ENCODE measurements at regions not wholly inside any gene's neighbourhood (a gene's known extent, or its start where the extent isn't known, plus 50 kb on each side); places are given as distances from the start of the nearest gene placed in this dataset.

- Histone ChIP-seq H3K27me3 (no peaks in the 10 kb centered on the region), H3K4me2 (no peak overlapping the region), H3K79me2 (no peaks in the 10 kb centered on the region), H4K20me1 (ENCODE audit: insufficient read depth, poor library complexity, severe bottlenecking) (no peaks in the 10 kb centered on the region), H3K9me3 (ENCODE audit: low read depth) (no peaks in the 10 kb centered on the region), H2AFZ (no peak overlapping the region), H3K4me3 (no peak overlapping the region), H3K4me1 (ENCODE audit: insufficient read depth) (no peaks in the 10 kb centered on the region), H3K27ac (no peak overlapping the region), H3K9me2 (replicated peaks; ENCODE audit: insufficient read depth) (no peaks in the 10 kb centered on the region), H3K36me3 (replicated peaks; ENCODE audit: insufficient read depth, low read depth) (no peaks in the 10 kb centered on the region)
- TF ChIP-seq EZH2phosphoT487 (IDR thresholded peaks at IDR 0.05; ENCODE audit: low read depth, severe bottlenecking, unreplicated experiment) (no peak), CTCF (IDR thresholded peaks at IDR 0.05; ENCODE audit: poor library complexity) (no peak), EZH2 (IDR thresholded peaks at IDR 0.05; ENCODE audit: borderline replicate concordance) (no peak)
- DNase-seq (ENCODE audit: low spot score): no peak
- 85% methylated on average over 1 of the region's 1 CpG for WGBS (ENCODE audit: low lambda C conversion rate, missing lambda C conversion rate)
These were observed 247.9 kb upstream of the PCDH10 start for GRCh38 chr4:132901224-132901623.

DNA sequence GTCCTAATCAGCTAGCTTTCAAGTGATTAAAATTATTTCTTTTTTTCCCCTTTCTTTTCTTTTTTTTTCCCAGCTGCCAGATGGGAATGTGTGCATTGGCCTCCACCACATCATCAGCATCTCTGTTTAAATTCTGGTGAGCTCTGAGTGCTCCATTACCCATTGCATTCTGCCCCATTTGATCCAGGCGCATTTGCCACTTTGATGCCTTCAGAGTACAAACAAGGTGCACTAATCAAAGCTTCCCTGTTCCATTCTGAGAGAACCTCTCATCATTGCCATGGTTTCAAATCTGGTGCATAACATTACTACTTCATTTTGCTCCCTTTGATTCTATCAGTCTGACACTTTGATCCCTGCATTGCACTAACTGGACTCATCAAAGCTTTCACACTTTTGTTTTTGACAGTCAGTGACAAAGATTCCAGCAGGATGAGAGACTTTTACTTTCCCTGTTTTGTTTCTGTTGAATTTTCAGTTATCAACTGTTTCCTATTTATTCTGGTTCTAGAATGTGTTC is 238.8 kb upstream of the PCDH10 start:
- 75% methylated on average over 1 of the region's 1 CpG for WGBS (ENCODE audit: low lambda C conversion rate, missing lambda C conversion rate)
- no peaks in the 10 kb centered on the region for H4K20me1 ChIP-seq (ENCODE audit: insufficient read depth, poor library complexity, severe bottlenecking)
- no peak overlapping the region for H3K27ac ChIP-seq
- no peak overlapping the region for H3K4me3 ChIP-seq
- no peaks in the 10 kb centered on the region for H3K36me3 ChIP-seq (replicated peaks; ENCODE audit: insufficient read depth, low read depth)
- H3K4me2 ChIP-seq: no peak overlapping the region
- TF ChIP-seq EZH2 (IDR thresholded peaks at IDR 0.05; ENCODE audit: borderline replicate concordance): no peak
- TF ChIP-seq EZH2phosphoT487 (IDR thresholded peaks at IDR 0.05; ENCODE audit: low read depth, severe bottlenecking, unreplicated experiment): no peak
- no peak for TF ChIP-seq CTCF (IDR thresholded peaks at IDR 0.05; ENCODE audit: poor library complexity)
- H3K79me2 ChIP-seq: no peaks in the 10 kb centered on the region
- no peak for DNase-seq (ENCODE audit: low spot score)
- no peaks in the 10 kb centered on the region for H3K9me2 ChIP-seq (replicated peaks; ENCODE audit: insufficient read depth)
- no peaks in the 10 kb centered on the region for H3K9me3 ChIP-seq (ENCODE audit: low read depth)
- no peaks in the 10 kb centered on the region for H3K4me1 ChIP-seq (ENCODE audit: insufficient read depth)
- no peak overlapping the region for H2AFZ ChIP-seq
- H3K27me3 ChIP-seq: no peaks in the 10 kb centered on the region

- H3K36me3 ChIP-seq (replicated peaks; ENCODE audit: insufficient read depth, low read depth): no peaks in the 10 kb centered on the region
- TF ChIP-seq CTCF (IDR thresholded peaks at IDR 0.05; ENCODE audit: poor library complexity) (no peak), EZH2 (IDR thresholded peaks at IDR 0.05; ENCODE audit: borderline replicate concordance) (no peak), EZH2phosphoT487 (IDR thresholded peaks at IDR 0.05; ENCODE audit: low read depth, severe bottlenecking, unreplicated experiment) (no peak)
- no peaks in the 10 kb centered on the region for H3K9me3 ChIP-seq (ENCODE audit: low read depth)
- no peaks in the 10 kb centered on the region for H4K20me1 ChIP-seq (ENCODE audit: insufficient read depth, poor library complexity, severe bottlenecking)
- no peak for DNase-seq (ENCODE audit: low spot score)
- H3K4me3 ChIP-seq: no peak overlapping the region
- H3K9me2 ChIP-seq (replicated peaks; ENCODE audit: insufficient read depth): no peaks in the 10 kb centered on the region
- no peaks in the 10 kb centered on the region for H3K79me2 ChIP-seq
- 95% methylated on average over 1 of the region's 1 CpG for WGBS (ENCODE audit: low lambda C conversion rate, missing lambda C conversion rate)
- H3K4me1 ChIP-seq (ENCODE audit: insufficient read depth): no peaks in the 10 kb centered on the region
- no peak overlapping the region for H3K4me2 ChIP-seq
- no peak overlapping the region for H2AFZ ChIP-seq
- no peaks in the 10 kb centered on the region for H3K27me3 ChIP-seq
- H3K27ac ChIP-seq: no peak overlapping the region
These were observed 231.0 kb upstream of the PCDH10 start for GRCh38 chr4:132918096-132918495.

- no peaks in the 10 kb centered on the region for H3K27me3 ChIP-seq
- no peak for DNase-seq (ENCODE audit: low spot score)
- H3K9me3 ChIP-seq (ENCODE audit: low read depth): no peaks in the 10 kb centered on the region
- no peak overlapping the region for H3K27ac ChIP-seq
- no peak for TF ChIP-seq EZH2 (IDR thresholded peaks at IDR 0.05; ENCODE audit: borderline replicate concordance)
- TF ChIP-seq EZH2phosphoT487 (IDR thresholded peaks at IDR 0.05; ENCODE audit: low read depth, severe bottlenecking, unreplicated experiment): no peak
- TF ChIP-seq CTCF (IDR thresholded peaks at IDR 0.05; ENCODE audit: poor library complexity): no peak
- H3K9me2 ChIP-seq (replicated peaks; ENCODE audit: insufficient read depth): no peaks in the 10 kb centered on the region
- WGBS (ENCODE audit: low lambda C conversion rate, missing lambda C conversion rate): 65% methylated on average over 2 of the region's 3 CpGs
- no peak overlapping the region for H3K4me2 ChIP-seq
- no peaks in the 10 kb centered on the region for H3K79me2 ChIP-seq
- H3K36me3 ChIP-seq (replicated peaks; ENCODE audit: insufficient read depth, low read depth): no peaks in the 10 kb centered on the region
- no peaks in the 10 kb centered on the region for H3K4me1 ChIP-seq (ENCODE audit: insufficient read depth)
- H4K20me1 ChIP-seq (ENCODE audit: insufficient read depth, poor library complexity, severe bottlenecking): no peaks in the 10 kb centered on the region
- no peak overlapping the region for H2AFZ ChIP-seq
- H3K4me3 ChIP-seq: no peak overlapping the region
These were observed 225.6 kb upstream of the PCDH10 start for GRCh38 chr4:132923516-132923915.
